Loucy (cell line): ENCODE measurements at regions not wholly inside any gene's neighbourhood (a gene's known extent, or its start where the extent isn't known, plus 50 kb on each side); places are given as distances from the start of the nearest gene placed in this dataset.

Source experiments
- H2AFZ ChIP-seq: fragments of 200-600 bp; sonication (generic); 2 replicates; pipeline ENCODE4 v1.6.0; 2016; ENCODE audit warnings: antibody characterized with exemption, mild to moderate bottlenecking, low read length, moderate library complexity
- H3F3A ChIP-seq: fragments of 200-600 bp; 2 replicates; pipeline ENCODE4 v1.6.0; 2016; ENCODE audit warnings: antibody characterized with exemption, low read depth, mild to moderate bottlenecking
- H3K27me3 ChIP-seq: fragments of 200-600 bp; sonication (generic); 2 replicates; pipeline ENCODE4 v1.6.1; 2014; ENCODE audit warnings: low read length, mild to moderate bottlenecking; ENCODE audit not compliant: insufficient read depth, poor library complexity, severe bottlenecking
- H3K36me3 ChIP-seq: fragments of 200-600 bp; sonication (generic); 2 replicates; pipeline ENCODE4 v1.6.1; 2016; ENCODE audit warnings: low read length; ENCODE audit not compliant: insufficient read depth
- H3K4me1 ChIP-seq: fragments of 200-600 bp; sonication (generic); 2 replicates; pipeline ENCODE4 v1.5.1; 2014; ENCODE audit warnings: low read length, mild to moderate bottlenecking; ENCODE audit not compliant: insufficient read depth, poor library complexity, severe bottlenecking
- H3K4me2 ChIP-seq: fragments of 200-600 bp; sonication (generic); 2 replicates; pipeline ENCODE4 v1.6.0; 2014; ENCODE audit warnings: antibody characterized with exemption, low read length, low read depth, mild to moderate bottlenecking; ENCODE audit not compliant: poor library complexity, severe bottlenecking
- H3K4me3 ChIP-seq: fragments of 200-600 bp; sonication (generic); 2 replicates; pipeline ENCODE4 v1.5.1; 2014; ENCODE audit warnings: low read length, mild to moderate bottlenecking, mixed read lengths; ENCODE audit not compliant: poor library complexity, severe bottlenecking
- H3K79me2 ChIP-seq: fragments of 200-600 bp; sonication (generic); 2 replicates; pipeline ENCODE4 v1.6.1; 2014; ENCODE audit warnings: low read length; ENCODE audit not compliant: insufficient read depth
- H3K9ac ChIP-seq: fragments of 200-600 bp; sonication (generic); 2 replicates; pipeline ENCODE4 v1.6.0; 2014; ENCODE audit warnings: mild to moderate bottlenecking, low read depth, low read length, moderate library complexity; ENCODE audit not compliant: poor library complexity, severe bottlenecking
- H3K9me2 ChIP-seq: fragments of 200-600 bp; sonication (generic); replicated peaks from 2 replicates; pipeline ENCODE4 v1.6.1; 2016; ENCODE audit warnings: low read depth, low read length, mixed read lengths
- H3K9me3 ChIP-seq: fragments of 200-600 bp; sonication (generic); 2 replicates; pipeline ENCODE4 v1.6.1; 2014; ENCODE audit warnings: mild to moderate bottlenecking, antibody characterized with exemption, low read length, low read depth; ENCODE audit not compliant: insufficient read depth
- H4K20me1 ChIP-seq: fragments of 200-600 bp; sonication (generic); 2 replicates; pipeline ENCODE4 v1.6.0; 2014; ENCODE audit warnings: antibody characterized with exemption, low read length, mild to moderate bottlenecking; ENCODE audit not compliant: insufficient read depth, poor library complexity, severe bottlenecking
- CTCF ChIP-seq: fragments of 200-600 bp; sonication (generic); conservative IDR thresholded peaks from 2 replicates; pipeline ENCODE4 v1.5.1; 2014; ENCODE audit warnings: mild to moderate bottlenecking, antibody characterized with exemption, low read length
- EZH2phosphoT487 ChIP-seq: fragments of 200-600 bp; IDR thresholded peaks from 2 replicates; pipeline ENCODE4 v1.6.1; 2018; ENCODE audit warnings: antibody characterized with exemption, mild to moderate bottlenecking, moderate library complexity, borderline replicate concordance

DNA sequence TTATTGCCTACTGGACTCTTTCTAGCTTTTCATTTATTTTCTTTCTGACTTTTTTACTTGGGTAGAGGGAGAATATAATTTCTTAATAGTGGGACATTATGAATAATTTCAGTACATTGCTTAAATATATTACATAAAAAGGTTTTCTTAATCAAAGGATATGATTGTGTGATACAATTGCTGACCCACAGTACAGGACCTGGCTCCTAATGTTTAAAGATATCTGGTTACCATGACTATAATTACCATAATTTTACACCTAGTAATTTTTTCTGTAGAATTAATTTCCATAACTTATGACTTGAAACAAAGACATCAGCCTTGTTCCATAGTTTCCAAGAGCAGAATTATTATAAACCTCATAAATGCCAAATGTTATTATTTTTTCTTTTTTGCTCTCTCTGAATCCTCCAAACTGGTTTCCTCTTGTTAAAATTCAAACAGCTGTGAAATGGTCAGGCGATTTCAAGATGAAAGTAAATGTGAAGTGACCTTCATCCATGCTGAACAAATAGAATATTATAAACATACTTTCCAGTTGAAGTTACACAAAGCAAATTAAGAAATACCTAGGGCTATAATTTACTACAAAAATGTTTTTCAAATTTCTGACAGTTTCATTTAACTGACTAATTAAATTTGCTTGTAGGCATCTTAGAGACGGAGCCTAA is 301.2 kb upstream of the TYRP1 start:
- no peak overlapping the region for H3K4me2 ChIP-seq
- no peaks in the 10 kb centered on the region for H3K79me2 ChIP-seq
- H3K36me3 ChIP-seq = no peaks in the 10 kb centered on the region
- no peak overlapping the region for H3K4me3 ChIP-seq
- H3K27me3 ChIP-seq = no peaks in the 10 kb centered on the region
- H3K9ac ChIP-seq = no peak overlapping the region
- no peaks in the 10 kb centered on the region for H3K9me3 ChIP-seq
- H3K9me2 ChIP-seq = no peaks in the 10 kb centered on the region
- TF ChIP-seq EZH2phosphoT487 = no peak
- TF ChIP-seq CTCF = no peak
- no peaks in the 10 kb centered on the region for H3K4me1 ChIP-seq
- no peak overlapping the region for H2AFZ ChIP-seq
- H3F3A ChIP-seq = no peaks in the 10 kb centered on the region
- no peaks in the 10 kb centered on the region for H4K20me1 ChIP-seq

GRCh38 chr9:12394105-12394504 is 299.1 kb upstream of the TYRP1 start:
- no peak overlapping the region for H3K4me2 ChIP-seq
- H3K9ac ChIP-seq = no peak overlapping the region
- H3K9me3 ChIP-seq = no peaks in the 10 kb centered on the region
- no peaks in the 10 kb centered on the region for H3K36me3 ChIP-seq
- no peaks in the 10 kb centered on the region for H3K9me2 ChIP-seq
- no peaks in the 10 kb centered on the region for H3F3A ChIP-seq
- H3K79me2 ChIP-seq = no peaks in the 10 kb centered on the region
- H2AFZ ChIP-seq = no peak overlapping the region
- H3K4me1 ChIP-seq = no peaks in the 10 kb centered on the region
- H4K20me1 ChIP-seq = no peaks in the 10 kb centered on the region
- H3K4me3 ChIP-seq = no peak overlapping the region
- H3K27me3 ChIP-seq = no peaks in the 10 kb centered on the region
- TF ChIP-seq CTCF (no peak), EZH2phosphoT487 (no peak)

DNA sequence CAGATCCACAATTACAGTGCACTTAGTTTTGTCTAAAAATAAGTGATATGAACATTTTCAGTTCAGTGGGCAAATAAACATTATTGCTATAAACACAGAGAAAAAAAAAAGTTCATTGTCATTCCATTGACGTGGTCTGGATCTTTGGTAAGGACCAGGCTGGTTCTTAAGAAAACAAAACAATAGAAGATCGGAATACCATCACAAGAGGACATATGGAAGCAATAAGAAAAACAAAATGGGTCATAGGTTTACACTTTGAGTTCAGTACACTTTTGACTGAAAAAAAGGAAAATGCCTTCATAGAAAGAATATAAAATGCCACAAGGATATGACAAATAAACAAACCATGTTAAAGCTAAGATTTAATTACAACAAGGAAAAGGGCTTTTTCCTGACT is 289.5 kb upstream of the TYRP1 start:
- H3K9ac ChIP-seq = no peak overlapping the region
- no peak for TF ChIP-seq EZH2phosphoT487
- no peak for TF ChIP-seq CTCF

More for the DNA sequence above, 289.5 kb upstream of the TYRP1 start:
- Histone ChIP-seq H2AFZ (no peak overlapping the region), H3K4me2 (no peak overlapping the region), H3K4me3 (no peak overlapping the region), H4K20me1 (no peaks in the 10 kb centered on the region), H3K79me2 (no peaks in the 10 kb centered on the region), H3F3A (no peaks in the 10 kb centered on the region), H3K9me2 (no peaks in the 10 kb centered on the region), H3K9me3 (no peaks in the 10 kb centered on the region), H3K36me3 (no peaks in the 10 kb centered on the region), H3K4me1 (no peaks in the 10 kb centered on the region), H3K27me3 (no peaks in the 10 kb centered on the region)
